Right lung (tissue), 2 donors: ENCODE measurements at regions not wholly inside any gene's neighbourhood (a gene's known extent, or its start where the extent isn't known, plus 50 kb on each side); places are given as distances from the start of the nearest gene placed in this dataset.
A peak's percentile ranks its signal among the peaks of the same experiment; 100 is the strongest.
"Not testable (repeated sequence)": the region's sequence is repeated elsewhere in the genome, so short reads cannot be mapped to it uniquely, and the experiment has no call there.

Experiments
- DNase-seq, 2 donors: peaks; one replicate each; pipeline ENCODE4 v3.0.0-alpha.2; 2013

- not testable (repeated sequence) for DNase-seq
Measured at GRCh38 chr21:14008436-14008835, 202.3 kb downstream of the LIPI start.

GRCh38 chr21:14008006-14008405 lies 202.7 kb downstream of the LIPI start:
- not testable (repeated sequence) for DNase-seq

GRCh38 chr21:14006144-14006543 lies 204.6 kb downstream of the LIPI start:
- not testable (repeated sequence) for DNase-seq

- DNase-seq, result not testable (repeated sequence)
Measured at GRCh38 chr21:13986996-13987958, 223.5 kb downstream of the LIPI start.

GRCh38 chr21:13985865-13986863 lies 224.6 kb downstream of the LIPI start:
- not testable (repeated sequence) for DNase-seq

GRCh38 chr21:13985137-13985864 lies 225.5 kb downstream of the LIPI start:
- not testable (repeated sequence) for DNase-seq

GRCh38 chr21:13984728-13985127 lies 226.0 kb downstream of the LIPI start:
- not testable (repeated sequence) for DNase-seq

GRCh38 chr21:13981176-13982087 lies 229.3 kb downstream of the LIPI start:
- DNase-seq, result not testable (repeated sequence)

- DNase-seq, result peak in 1 of 2 donors; percentile 14
Measured at GRCh38 chr21:13980115-13980662, 230.6 kb downstream of the LIPI start.

- DNase-seq, result not testable (repeated sequence)
Measured at GRCh38 chr21:13979608-13980007, 231.1 kb downstream of the LIPI start.

- DNase-seq, result not testable (repeated sequence)
Measured at GRCh38 chr21:13974582-13974981, 236.2 kb downstream of the LIPI start.

- DNase-seq, result not testable (repeated sequence)
Measured at GRCh38 chr21:13969853-13970252, 240.9 kb downstream of the LIPI start.

- not testable (repeated sequence) for DNase-seq
Measured at GRCh38 chr21:13969002-13969401, 241.8 kb downstream of the LIPI start.

- DNase-seq, result not testable (repeated sequence)
Measured at GRCh38 chr21:13963259-13963658, 247.5 kb downstream of the LIPI start.

- DNase-seq, result no peak
Measured at GRCh38 chr21:13937236-13937635, 273.5 kb downstream of the LIPI start.

GRCh38 chr21:13936033-13936937 lies 274.5 kb downstream of the LIPI start:
- DNase-seq, result not testable (repeated sequence)

GRCh38 chr21:13935396-13936032 lies 275.2 kb downstream of the LIPI start:
- DNase-seq, result not testable (repeated sequence)

GRCh38 chr21:13934887-13935342 lies 275.8 kb downstream of the LIPI start:
- not testable (repeated sequence) for DNase-seq
